WTC11 (cell line): ENCODE measurements at regions not wholly inside any gene's neighbourhood (a gene's known extent, or its start where the extent isn't known, plus 50 kb on each side); places are given as distances from the start of the nearest gene placed in this dataset.

Experiments
- CTCF ChIP-seq: fragments of 200-600 bp; IDR thresholded peaks from 2 replicates; pipeline ENCODE4 v1.8.0; 2022; ENCODE audit warnings: antibody characterized with exemption
- E2F1 ChIP-seq: sonication (generic); formaldehyde crosslinking; IDR thresholded peaks from 2 replicates; pipeline ENCODE4 v1.8.0; 2022; ENCODE audit warnings: mild to moderate bottlenecking, missing genetic modification reagents
- USF1 ChIP-seq: sonication (generic); formaldehyde crosslinking; IDR thresholded peaks from 2 replicates; pipeline ENCODE4 v1.8.0; 2022; ENCODE audit warnings: mild to moderate bottlenecking, missing genetic modification reagents
- USF2 ChIP-seq: sonication (generic); formaldehyde crosslinking; IDR thresholded peaks from 2 replicates; pipeline ENCODE4 v1.8.1; 2023; ENCODE audit warnings: mild to moderate bottlenecking, missing genetic modification reagents, moderate library complexity
- ZNF121 ChIP-seq: sonication (generic); formaldehyde crosslinking; IDR thresholded peaks from 2 replicates; pipeline ENCODE4 v1.8.0; 2023; ENCODE audit warnings: missing genetic modification reagents

GRCh38 chr14:49463146-49463545, 123.0 kb downstream of the RPS29 start:
- TF ChIP-seq ZNF121 (CRISPR knock-in tag), result no peak
- TF ChIP-seq CTCF, result no peak
- no peak for TF ChIP-seq USF2
- no peak for TF ChIP-seq E2F1 (CRISPR knock-in tag)
- TF ChIP-seq USF1 (CRISPR knock-in tag), result no peak
